ENCODE measurements at regions not wholly inside any gene's neighbourhood (a gene's known extent, or its start where the extent isn't known, plus 50 kb on each side); places are given as distances from the start of the nearest gene placed in this dataset.

- no peak for TF ChIP-seq CTCF (conservative IDR thresholded peaks at IDR 0.05)
- no peak overlapping the region for H3K27ac ChIP-seq
These were observed 267.3 kb downstream of the COX7C start for GRCh38 chr5:86885011-86885410.

- no peak overlapping the region for H3K27ac ChIP-seq
- no peak for TF ChIP-seq CTCF (conservative IDR thresholded peaks at IDR 0.05)
These were observed 267.9 kb downstream of the COX7C start for GRCh38 chr5:86885489-86886230.

GRCh38 chr5:86890375-86890774, 272.6 kb downstream of the COX7C start:
- H3K27ac ChIP-seq, result no peak overlapping the region
- no peak for TF ChIP-seq CTCF (conservative IDR thresholded peaks at IDR 0.05)

GRCh38 chr5:86894056-86894455, 276.3 kb downstream of the COX7C start:
- H3K27ac ChIP-seq, result no peak overlapping the region
- no peak for TF ChIP-seq CTCF (conservative IDR thresholded peaks at IDR 0.05)

- H3K27ac ChIP-seq, result no peak overlapping the region
- TF ChIP-seq CTCF (conservative IDR thresholded peaks at IDR 0.05), result no peak
These were observed 279.2 kb downstream of the COX7C start for GRCh38 chr5:86896916-86897315.

- no peak for TF ChIP-seq CTCF (conservative IDR thresholded peaks at IDR 0.05)
- no peak overlapping the region for H3K27ac ChIP-seq
These were observed 291.9 kb downstream of the COX7C start for GRCh38 chr5:86909418-86910295.

- no peak overlapping the region for H3K27ac ChIP-seq
- TF ChIP-seq CTCF (conservative IDR thresholded peaks at IDR 0.05), result no peak
These were observed 299.4 kb downstream of the COX7C start for GRCh38 chr5:86917117-86917579.

All from VCaP (cell line).